CD4-positive, alpha-beta T cell treated with Interferon gamma for 1 hour (primary cell): ENCODE measurements at regions not wholly inside any gene's neighbourhood (a gene's known extent, or its start where the extent isn't known, plus 50 kb on each side); places are given as distances from the start of the nearest gene placed in this dataset.

ENCODE experiments used
- DNase-seq: peaks from one replicate; pipeline ENCODE4 v3.0.0-alpha.2; 2020

DNA sequence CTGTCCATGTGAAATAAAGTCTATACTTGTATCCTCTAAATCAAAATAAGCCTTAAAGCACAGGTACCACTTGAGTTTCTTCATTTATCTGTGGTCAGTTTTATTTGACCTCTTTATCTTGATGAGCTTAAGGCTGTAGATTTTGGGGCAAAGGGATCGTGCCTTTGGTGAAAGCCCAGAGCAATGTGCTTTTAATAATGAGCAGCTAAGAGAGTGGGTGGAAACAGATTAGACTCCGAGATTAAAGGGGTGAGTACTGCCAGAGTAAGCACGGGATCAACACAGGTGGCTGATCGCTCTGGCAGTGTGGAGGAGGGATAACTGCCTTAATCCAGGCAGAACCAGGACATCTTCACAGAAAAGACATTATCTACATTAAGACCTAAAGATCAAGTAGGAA lies 280.4 kb downstream of the TDRD15 start:
- DNase-seq = no peak

DNA sequence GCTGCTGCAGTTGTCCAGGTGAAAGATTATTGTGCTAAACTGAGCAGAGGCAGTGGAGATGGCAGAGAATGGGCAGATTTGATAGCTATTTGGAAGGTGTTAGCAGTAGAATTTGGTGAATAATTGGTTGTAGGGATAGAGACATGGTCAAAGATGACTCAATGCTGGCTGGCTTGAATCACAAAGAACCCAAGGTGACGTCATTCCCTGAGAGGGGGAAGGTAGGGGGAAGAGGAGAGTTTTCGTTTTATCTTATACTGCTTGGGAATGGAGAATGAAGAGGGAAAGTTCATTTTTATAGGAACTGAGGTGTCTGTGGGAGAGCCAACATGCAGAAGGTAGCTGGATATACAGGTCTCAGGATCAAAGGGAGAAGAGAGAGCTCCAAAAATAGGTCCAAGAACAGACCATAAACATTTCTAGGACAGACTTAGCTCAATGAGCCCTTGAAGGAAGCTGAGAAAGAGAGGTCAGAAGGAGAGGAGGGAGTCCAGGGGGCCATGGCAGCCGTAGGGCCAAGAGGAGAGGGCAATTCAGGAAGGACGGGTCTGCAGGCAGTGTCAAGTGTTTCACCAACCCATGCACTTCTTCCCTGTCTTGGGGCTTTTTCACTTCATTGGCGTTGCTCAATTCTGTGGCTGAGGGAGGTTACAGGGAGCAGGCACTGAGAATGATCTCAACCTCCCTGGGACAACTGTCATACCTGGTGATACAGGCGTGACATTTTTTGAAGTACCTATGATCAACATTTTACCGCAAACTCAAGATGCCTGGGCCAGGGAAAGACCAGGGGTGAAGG lies 281.3 kb downstream of the TDRD15 start:
- no peak for DNase-seq

DNA sequence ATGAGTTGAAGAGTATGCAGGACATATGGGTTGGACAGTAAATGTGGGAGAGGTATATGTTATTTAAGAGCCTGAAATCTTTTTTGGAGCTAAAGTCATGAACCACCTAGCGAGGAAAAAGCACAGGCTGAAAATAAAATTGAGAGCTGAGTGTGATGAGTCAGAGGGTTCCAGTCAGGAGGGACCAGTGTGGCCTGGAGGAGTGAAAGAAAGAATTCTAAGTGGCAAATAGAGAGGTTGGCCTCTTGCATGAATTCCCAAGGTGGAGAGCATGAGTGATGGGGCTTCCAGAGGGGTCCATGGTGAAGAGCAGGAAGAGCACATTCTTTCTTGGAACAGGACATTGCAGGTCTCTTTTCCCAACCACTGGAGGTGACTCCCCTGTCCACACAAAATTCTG lies 282.6 kb downstream of the TDRD15 start:
- DNase-seq = no peak

DNA sequence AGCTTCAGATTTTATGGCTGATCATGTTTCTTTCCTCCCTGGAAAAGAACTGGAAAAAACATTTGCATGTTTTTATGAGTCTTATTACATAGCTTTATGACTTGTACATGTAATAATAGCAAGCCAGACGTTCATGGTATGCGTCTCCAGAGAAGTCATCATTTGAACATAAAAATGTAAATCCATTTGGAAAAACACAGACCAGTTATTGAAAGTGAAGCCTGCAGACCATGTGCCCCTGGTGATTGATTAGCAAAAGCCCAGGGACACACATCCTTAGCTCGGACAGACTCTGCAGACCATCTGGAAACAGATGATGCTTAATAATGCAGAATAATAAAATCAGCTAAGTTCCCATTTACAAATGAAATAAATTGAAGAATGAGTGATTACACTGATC lies 283.1 kb downstream of the TDRD15 start:
- no peak for DNase-seq

DNA sequence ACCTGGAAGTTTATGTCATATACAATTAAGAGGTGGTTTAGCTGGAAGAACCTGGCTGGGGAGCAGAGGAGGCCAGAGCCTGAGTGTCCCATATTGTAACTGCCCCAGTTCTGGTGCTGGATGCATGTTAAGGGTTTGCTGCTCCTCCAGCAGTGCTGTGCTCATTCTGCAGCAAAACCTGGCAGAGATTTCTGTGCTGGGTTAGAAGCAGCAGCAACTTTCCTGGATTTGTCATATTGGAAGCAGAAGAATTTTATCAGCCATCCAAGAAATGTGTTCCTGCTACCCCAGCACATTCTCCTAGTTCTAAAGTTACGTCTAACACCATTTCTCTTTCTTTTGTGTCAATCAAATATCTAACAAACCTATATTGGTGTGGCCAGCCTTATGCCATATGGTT lies 284.1 kb downstream of the TDRD15 start:
- no peak for DNase-seq

DNA sequence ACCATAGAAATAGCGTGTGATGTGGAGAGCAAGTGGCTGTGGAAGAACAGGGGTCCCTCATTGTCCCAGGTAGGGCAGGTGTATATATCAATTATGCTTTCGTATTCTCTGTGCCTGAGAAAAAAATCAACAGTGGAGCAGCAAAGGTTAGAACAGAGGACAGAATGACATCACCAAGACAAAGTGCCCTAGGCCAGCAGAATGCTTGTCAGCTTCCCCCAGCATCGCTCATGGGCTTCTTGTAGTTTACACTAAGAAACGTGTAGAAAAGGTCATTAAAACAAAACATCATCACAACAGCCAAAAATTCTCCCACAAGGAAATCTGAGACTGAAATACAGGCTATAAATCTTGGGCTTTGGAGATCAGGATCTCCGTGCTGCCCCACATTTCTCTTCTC lies 288.0 kb downstream of the TDRD15 start:
- no peak for DNase-seq

DNA sequence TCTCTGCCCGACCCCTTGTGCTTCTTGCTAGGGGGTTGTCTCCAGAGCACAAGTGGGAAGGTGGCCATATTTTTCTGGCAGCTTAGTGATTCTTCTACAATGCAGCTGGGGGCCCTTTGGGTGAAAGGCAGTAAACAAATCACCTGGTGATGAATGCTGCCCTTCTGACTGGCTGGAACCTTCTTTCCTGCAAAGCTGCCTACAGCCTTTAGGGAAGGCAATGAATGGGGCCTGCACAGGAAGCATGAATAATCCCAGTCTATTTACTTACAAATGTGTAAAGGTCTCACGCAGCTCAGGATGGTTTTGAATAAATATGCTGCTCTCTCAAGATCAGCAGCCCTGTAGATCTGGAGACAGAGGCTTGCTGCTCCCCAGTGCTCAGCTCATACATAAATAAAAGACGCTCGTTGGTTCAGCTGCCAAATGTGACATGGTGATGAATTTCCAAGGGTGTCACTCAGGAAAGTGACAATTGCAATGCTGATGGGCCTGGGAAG lies 289.2 kb downstream of the TDRD15 start:
- no peak for DNase-seq

DNA sequence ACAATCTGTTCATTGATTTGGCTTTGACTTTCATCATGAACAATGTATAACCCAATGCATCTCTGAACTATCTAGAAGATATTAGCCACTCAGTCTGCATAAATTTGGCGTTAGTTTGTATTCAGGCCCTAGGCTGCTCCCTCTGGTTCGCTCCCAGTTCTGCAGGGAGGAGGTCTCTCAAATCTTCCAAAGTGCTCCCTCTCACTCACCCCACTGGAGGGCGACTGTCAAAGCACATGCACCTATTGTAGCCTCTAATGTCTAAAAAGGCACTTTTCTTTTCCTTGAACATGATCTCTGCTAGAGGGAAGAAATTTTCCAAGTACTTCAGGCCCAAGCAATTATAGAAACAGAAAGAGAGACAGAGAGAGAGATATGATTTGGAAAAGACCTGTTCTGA lies 291.5 kb downstream of the TDRD15 start:
- no peak for DNase-seq

DNA sequence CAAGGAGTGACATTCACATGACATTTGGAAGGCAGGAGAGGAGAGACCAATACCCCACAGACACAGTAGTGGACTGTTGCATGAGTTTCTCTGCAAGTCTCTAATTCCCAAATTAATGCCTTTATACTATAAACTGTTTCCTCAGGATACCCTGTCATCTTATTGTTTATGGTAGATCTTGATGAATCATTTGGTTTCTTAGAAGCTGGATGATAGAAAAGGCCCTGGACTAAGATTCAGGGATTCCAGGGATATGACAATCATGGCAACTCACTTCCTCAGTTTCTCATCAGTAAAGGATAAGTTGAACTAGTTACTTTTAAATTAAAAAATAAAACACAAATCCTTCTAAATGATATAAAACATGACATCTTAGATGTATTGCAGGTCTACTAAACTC lies 292.5 kb downstream of the TDRD15 start:
- DNase-seq = no peak

DNA sequence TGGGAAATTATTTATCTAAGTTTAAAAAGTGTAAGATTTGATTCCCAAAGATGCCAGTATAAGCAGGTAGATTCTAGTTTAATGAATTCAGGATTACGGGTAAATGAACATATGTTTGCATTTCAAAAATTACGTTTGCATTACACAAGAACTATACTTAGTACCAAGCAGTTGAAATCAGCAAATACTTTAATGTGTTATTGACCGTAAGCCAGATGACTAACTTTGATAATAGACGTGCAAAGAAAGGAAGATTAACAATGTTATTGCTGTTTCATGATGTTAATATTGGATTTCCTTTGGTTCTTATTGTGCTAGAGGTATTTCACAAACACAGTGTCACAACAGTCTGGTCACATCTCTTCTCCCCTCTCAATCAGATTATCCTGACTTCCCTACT lies 294.7 kb downstream of the TDRD15 start:
- no peak for DNase-seq

DNA sequence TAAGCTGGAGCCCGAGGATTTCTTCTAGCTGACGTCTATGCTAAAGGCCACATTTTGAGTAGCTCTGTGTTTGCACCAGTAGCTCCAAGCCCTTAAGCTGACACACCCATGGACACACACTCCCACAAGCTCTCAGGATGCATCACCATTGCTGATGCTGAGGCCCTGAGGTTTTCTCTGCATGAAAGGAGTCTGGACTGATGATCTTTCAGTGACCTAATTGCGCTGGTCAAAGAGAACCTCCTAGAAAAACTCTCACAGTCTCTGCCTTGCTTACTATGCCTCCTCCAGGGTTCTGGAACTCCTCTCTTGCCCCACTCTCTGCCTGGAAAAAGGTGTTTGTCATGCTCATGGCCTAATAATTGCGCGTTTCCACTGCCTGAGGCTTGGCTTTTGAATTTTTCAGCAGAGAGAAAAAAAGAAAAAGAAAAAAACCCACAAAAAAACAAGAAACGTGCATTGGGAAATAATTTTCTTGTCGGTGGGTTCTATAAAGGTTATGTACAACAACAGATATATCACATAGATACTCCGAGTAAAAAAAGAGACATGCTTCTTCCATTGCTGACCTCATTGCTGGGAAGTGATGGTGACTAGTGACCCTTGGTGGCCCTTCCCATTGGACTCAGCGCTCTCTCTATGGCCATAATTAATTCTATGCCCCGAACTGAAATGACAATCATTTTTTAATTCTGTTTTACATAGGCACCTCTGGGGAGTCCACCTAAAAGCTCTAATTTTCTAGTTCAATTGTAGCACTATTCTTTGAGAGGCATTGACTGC lies 297.0 kb downstream of the TDRD15 start:
- no peak for DNase-seq

DNA sequence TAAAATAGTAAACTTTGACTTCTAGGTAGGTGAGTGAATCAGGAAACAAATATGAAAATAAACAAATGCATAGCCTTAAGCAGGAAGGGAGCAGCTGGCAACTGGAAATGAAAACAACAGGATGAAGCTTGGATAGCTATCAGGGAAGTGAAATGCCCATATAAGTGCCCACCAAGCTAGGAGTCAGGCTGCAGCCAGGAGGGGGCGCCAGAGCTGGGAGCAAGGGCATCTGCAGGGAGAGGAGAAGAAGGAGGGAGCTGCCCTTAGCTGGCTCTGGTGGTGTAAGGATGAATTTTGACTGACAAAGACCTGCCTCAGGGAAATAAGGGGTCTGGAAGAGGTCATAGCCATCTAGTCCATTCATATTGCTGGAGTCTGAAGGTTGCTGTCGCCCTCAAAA lies 298.3 kb downstream of the TDRD15 start:
- DNase-seq = no peak

DNA sequence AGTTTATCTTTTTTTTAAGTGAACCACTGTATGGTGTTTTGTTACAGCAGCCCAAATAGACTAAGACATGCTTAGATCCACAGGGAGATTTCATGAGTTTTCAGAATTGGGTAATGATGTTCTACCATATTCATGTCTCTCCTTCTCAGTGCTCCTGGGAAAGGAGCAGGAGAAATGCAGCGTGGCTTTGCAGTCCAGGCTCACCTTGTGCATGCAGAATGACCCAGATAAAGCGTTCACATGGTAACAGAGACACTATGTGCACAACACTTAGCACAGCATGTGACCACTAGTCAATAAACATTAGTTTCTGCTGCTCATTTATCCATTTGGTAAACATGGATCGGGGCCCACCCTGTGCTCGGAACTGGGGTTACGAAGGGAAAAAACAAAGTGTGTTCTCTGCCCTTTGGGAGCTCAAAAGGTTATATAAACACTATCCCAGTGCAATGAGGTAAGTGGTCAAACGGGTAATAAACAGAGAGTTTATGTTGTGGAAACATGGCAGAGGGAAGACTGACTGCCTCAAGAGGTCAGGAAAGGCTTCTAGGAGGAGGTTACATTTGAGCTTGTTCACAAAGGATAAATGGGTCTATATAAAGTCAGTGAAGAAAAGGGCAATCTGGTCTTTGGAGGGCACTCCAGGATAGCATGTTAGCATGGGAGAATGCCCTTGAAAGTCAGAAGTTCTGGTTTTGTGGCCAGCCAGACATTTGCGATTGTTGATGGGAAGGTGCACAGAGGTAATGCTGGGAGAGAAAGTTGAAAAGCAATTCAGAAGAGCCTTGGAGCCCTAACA lies 299.2 kb downstream of the TDRD15 start:
- no peak for DNase-seq

DNA sequence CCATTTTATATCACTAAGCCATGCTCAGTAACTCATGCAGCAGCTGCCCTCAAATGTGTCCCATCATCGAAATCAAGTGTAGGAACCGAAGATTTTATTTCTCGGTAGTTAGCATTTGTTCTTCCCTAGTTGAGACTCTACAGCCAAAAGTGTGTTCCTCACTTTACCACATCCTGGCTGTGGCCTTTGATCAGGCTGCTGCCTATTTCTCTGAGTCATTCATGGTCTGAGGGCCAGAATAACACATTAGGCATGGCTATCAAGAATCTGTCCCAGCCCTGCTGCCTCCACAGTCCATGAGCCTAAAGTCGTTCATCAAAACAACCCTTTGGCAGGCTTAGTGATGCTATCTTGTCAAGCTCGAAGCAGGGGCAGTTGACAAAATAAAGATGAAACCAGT lies 300.1 kb downstream of the TDRD15 start:
- no peak for DNase-seq

DNA sequence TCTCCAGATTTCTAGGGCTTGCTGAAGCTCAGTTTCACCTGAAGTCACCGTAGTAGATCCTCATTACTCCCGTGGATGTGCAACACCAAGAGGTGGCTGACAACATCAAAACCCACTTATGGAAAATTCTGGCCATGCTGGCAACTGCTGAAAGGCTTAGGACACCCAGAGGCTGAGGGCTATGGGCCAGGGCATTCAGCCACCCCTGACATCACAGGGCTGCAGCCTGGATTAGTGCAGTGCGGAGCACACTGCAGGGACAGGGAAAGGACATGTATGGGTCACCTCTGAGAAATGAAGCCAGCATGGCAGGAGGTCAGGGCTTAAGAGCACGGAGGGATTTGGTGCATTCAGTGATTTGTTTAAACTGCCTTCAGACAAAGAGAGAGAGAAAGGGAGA lies 300.6 kb downstream of the TDRD15 start:
- no peak for DNase-seq

DNA sequence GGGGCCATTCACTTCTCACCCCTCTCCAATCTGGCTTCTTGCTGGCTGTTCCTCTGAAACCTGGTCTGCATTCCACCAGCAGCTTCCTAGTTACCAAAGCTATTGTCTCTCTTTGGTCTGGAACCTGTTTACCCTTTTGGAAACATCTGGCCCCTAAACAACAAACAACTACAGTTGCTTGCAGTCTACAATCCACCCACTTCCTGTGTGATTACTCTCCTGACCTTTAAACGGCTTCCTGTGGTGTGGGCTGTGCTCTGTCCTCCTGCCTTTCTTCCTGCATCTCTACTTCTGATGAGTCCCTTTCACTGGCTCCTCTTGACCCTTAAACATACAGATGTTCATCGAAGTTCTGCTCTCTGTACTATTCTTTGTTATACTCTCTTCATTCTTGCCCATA lies 303.8 kb downstream of the TDRD15 start:
- no peak for DNase-seq

DNA sequence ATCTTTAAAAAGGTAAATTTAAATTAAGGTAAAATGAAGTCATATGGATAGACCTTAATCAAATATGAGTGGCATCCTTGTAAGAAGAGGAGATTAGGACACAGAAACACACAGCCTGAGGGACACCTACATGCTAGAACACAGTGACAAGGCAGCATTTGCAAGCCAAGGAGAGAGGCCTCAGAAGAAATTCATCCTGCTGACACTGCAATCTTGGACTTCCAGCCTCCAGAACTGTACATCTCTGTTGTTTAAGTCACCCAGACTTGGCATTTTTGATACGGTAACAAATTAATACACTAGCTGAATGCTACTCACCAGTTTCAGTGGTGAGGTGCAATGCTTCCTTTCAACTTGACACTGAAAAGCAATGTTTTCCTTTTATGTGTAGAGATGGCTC lies 305.0 kb downstream of the TDRD15 start:
- no peak for DNase-seq

DNA sequence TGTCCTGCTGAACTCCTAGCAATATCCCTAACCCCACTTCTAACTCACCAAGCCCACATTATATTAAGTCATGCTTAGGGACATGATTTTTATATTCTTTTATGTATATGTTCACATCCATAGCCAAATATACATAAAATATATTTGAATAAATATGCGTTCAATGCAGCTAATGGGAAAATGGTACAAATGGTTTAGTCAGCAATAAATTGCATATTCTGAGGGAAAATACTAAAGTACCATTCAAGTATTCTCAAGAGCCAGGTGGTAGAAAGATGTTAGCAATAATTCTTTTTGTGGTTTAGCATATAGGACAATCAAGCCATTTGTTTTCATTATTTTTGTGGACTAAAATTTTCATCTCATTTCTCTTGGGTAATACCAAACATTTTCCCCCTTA lies 306.0 kb downstream of the TDRD15 start:
- DNase-seq = no peak

DNA sequence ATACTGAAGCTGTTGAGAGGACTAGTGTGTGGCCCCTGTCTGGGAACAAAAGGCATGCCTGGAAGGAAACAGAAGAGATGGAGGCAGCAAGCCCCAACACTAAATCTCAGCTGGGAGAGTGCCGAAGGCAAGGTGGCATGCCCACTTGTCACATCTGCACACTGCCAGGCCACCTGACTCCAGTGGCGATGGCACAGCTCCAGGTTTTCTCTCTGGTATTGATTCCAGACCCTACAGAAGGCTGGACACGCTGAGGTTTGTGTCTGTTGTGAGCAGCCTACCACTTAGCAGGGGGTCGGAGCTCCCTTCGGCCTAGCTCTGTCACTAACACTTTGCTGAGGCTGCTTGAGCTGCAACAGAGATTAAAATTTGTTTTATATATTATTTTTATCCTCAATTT lies 307.3 kb downstream of the TDRD15 start:
- no peak for DNase-seq

DNA sequence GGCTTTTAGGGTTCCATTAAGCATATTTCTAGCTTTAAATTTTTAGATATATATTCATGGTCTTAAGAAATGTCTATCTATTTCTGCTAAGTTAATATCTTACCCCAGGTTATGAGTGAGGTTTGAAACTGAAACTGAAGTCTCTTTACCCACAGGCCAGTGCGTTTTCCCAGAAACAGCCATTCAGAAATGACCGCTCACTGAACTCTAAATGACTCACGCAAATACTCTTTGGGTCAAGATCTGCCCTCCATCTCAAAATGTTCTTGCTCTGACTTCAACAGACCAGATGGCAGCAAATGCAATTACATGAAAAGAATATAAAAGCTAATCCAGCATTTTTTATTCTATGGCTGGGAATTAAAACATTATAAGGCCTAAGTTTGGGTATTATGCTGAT lies 315.2 kb downstream of the TDRD15 start:
- no peak for DNase-seq

DNA sequence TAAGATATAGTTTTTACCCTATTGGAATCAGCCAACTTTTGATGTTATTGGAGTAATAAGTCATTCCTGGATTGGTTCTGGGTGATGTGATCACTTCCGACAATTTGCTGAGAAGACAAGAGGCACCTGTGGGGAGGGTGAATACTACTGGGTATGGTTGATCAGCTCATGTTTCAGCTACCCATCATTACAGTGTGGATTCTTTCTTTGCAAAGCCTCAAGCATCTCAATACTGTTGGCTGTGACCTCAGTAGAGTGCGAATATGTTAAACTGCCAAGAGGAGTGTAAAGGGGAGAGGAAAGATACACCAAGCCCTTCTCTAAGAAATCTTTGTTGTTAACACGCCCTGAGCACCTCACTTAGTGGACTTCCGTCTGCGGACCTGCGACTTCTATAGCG lies 317.7 kb downstream of the TDRD15 start:
- DNase-seq = no peak

DNA sequence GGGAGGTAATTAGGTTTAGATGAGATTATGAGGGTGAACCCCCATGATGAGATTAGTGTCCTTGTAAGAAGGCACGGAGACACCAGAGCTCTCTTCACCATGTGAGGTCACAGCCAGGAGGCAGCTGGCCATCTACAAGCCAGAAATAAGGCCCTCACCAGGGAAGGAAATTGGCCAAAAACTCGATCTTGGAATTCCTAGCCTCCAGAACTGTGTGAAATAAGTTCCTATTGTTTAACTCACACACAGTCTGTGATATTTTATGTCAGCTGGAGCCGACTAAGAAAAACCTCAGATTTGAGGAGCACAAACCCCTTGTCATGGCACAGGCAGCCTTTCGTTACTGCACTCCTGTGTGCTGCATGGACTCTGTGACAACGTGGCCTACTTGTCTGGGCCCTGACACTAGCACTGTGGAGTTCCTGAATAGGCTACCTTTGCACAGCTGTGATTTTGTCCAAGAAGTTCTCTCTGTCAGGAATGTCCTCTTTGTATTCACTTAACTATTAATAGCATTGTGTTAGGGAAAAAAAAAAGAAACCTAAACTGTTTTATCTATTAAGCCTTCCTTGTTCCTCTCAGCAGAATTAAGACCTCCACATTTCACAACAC lies 319.8 kb downstream of the TDRD15 start:
- DNase-seq = no peak

DNA sequence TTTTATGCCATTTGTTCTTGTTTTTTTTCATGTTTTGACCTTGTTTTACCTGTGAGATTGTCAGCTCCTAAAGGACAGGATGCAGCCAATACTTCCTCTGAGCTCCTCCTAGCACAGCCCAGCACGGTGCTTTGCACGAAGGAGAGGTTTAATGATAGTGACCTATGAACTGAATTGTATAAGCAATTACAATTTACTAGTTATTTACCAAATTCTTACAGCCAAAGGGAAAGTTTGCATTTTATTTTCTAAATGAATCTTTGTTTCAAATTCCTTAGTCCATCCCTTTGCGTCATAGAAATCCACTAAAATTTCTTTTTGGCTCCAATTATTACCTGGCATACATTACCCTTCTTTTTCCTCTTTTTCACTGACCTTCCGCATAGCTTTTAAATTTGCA lies 326.1 kb downstream of the TDRD15 start:
- no peak for DNase-seq
